SH-SY5Y (cell line): ENCODE measurements at regions not wholly inside any gene's neighbourhood (a gene's known extent, or its start where the extent isn't known, plus 50 kb on each side); places are given as distances from the start of the nearest gene placed in this dataset.

Experiments used
- GATA2 ChIP-seq: IDR thresholded peaks from 2 replicates; pipeline ENCODE4 v1.6.1; 2011; ENCODE audit warnings: mild to moderate bottlenecking, low read depth, low read length
- GATA3 ChIP-seq: IDR thresholded peaks from 2 replicates; pipeline ENCODE4 v1.6.1; 2011; ENCODE audit warnings: low read depth, mild to moderate bottlenecking, low read length, moderate library complexity

- TF ChIP-seq GATA2: no peak
- TF ChIP-seq GATA3: no peak
Observed at GRCh38 chr15:62900071-62900802, 142.3 kb upstream of the TPM1 start.
